Endothelial cell (in vitro differentiated cells): ENCODE measurements at regions not wholly inside any gene's neighbourhood (a gene's known extent, or its start where the extent isn't known, plus 50 kb on each side); places are given as distances from the start of the nearest gene placed in this dataset.
A peak's percentile ranks its signal among the peaks of the same experiment; 100 is the strongest.

Experiments
- DNase-seq: peaks from one replicate; pipeline ENCODE4 v3.0.0; 2021; ENCODE audit warnings: low spot score
- H3K27ac Mint-ChIP-seq: one replicate; pipeline ENCODE4 v1.8.0; 2021; ENCODE audit warnings: mixed read lengths, inconsistent platforms; ENCODE audit not compliant: unreplicated experiment
- H3K27me3 Mint-ChIP-seq: one replicate; pipeline ENCODE4 v1.8.0; 2021; ENCODE audit warnings: mild to moderate bottlenecking, moderate library complexity, mixed read lengths, inconsistent platforms; ENCODE audit not compliant: unreplicated experiment
- H3K36me3 Mint-ChIP-seq: one replicate; pipeline ENCODE4 v1.8.0; 2021; ENCODE audit warnings: mild to moderate bottlenecking, low read depth, mixed read lengths, inconsistent platforms; ENCODE audit not compliant: unreplicated experiment
- H3K4me1 Mint-ChIP-seq: one replicate; pipeline ENCODE4 v1.8.0; 2021; ENCODE audit warnings: mild to moderate bottlenecking, mixed read lengths, inconsistent platforms; ENCODE audit not compliant: unreplicated experiment
- H3K4me3 Mint-ChIP-seq: one replicate; pipeline ENCODE4 v1.8.0; 2021; ENCODE audit warnings: mild to moderate bottlenecking, mixed read lengths, inconsistent platforms; ENCODE audit not compliant: unreplicated experiment
- H3K9me3 Mint-ChIP-seq: one replicate; pipeline ENCODE4 v1.8.0; 2021; ENCODE audit warnings: mixed read lengths, inconsistent platforms; ENCODE audit not compliant: unreplicated experiment
- TF ChIP-seq, protein P1 (sequence below): fragments of 200-600 bp; sonication (generic); IDR thresholded peaks from one replicate; pipeline ENCODE4 v1.5.0; 2021; ENCODE audit warnings: antibody characterized with exemption; ENCODE audit not compliant: unreplicated experiment

DNA sequence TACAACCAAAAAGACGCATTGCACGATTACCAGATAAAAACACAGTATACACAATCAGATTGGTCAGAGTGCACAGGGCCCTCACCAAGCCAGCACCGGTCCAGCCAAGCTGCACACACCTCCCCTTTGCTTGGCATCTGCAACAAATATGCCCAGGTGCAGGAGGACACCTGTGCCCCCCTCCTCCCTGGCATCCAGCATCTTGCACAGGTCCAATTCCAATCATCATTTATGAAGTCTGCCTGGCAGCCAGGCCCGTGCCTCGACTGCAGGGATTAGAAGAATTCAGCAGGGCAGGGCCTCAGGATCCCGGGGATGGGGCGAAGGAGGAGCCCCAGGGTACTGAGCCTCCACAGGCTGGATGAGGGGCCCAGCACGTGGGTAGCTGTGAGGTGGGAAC lies 302.1 kb downstream of the CTTN start:
- H3K27ac Mint-ChIP-seq = peak overlapping the region; percentile 93

DNA sequence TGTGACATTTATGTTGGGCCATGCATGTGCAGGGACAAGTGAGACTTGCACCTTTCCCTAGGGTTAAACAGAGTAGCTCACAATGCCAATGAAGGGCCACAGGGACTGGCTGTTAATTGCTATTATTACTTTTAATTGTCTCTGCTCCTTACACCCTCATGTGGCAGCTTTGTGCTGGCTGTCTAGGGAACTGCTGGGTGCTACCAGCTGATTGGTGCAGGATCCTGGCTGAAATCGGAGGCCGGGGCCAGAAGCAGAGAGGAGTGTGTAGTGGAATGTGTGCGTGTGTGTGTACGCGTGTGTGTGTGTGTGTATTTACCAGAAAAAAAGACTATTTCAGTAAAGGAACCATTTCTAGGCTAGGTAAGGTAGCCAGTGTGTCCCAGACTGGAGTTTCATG lies 302.5 kb downstream of the CTTN start:
- TF ChIP-seq, protein P1, sequence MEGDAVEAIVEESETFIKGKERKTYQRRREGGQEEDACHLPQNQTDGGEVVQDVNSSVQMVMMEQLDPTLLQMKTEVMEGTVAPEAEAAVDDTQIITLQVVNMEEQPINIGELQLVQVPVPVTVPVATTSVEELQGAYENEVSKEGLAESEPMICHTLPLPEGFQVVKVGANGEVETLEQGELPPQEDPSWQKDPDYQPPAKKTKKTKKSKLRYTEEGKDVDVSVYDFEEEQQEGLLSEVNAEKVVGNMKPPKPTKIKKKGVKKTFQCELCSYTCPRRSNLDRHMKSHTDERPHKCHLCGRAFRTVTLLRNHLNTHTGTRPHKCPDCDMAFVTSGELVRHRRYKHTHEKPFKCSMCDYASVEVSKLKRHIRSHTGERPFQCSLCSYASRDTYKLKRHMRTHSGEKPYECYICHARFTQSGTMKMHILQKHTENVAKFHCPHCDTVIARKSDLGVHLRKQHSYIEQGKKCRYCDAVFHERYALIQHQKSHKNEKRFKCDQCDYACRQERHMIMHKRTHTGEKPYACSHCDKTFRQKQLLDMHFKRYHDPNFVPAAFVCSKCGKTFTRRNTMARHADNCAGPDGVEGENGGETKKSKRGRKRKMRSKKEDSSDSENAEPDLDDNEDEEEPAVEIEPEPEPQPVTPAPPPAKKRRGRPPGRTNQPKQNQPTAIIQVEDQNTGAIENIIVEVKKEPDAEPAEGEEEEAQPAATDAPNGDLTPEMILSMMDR = no peak
- H3K9me3 Mint-ChIP-seq = no peaks in the 10 kb centered on the region
- peaks cover 15% of the 10 kb centered on the region for H3K27me3 Mint-ChIP-seq
- H3K4me1 Mint-ChIP-seq = peaks cover 21% of the 10 kb centered on the region
- peaks cover 3% of the 10 kb centered on the region for H3K36me3 Mint-ChIP-seq
- no peak overlapping the region for H3K27ac Mint-ChIP-seq
- DNase-seq = no peak
- H3K4me3 Mint-ChIP-seq = no peak overlapping the region

More for the DNA sequence above, 302.1 kb downstream of the CTTN start:
- no peak for DNase-seq
- H3K27me3 Mint-ChIP-seq = peaks cover 15% of the 10 kb centered on the region
- TF ChIP-seq, protein P1 = no peak
- peaks cover 21% of the 10 kb centered on the region for H3K4me1 Mint-ChIP-seq
- H3K36me3 Mint-ChIP-seq = peaks cover 3% of the 10 kb centered on the region
- H3K9me3 Mint-ChIP-seq = no peaks in the 10 kb centered on the region
- no peak overlapping the region for H3K4me3 Mint-ChIP-seq

DNA sequence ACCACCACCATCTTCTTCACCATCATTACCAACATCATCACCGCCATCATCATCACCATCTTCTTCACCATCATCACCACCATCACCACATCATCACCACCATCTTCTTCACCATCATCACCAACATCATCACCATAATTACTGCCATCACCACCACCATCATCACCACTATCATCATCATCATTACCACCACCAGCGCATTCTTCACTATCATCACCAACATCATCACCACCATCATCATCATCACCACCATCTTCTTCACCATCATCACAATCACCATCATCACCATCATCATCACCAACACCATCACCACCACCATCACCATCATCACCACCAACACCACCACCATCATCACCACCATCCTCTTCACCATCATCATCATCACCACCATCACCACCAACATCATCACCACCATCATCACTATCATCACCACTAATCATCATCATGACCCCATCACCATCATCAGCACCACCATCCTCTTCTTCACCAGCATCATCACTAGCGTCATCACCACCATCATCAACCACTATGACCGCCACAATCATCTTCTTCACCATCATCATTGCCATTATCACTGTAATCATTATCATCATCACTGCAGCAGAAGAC lies 303.8 kb downstream of the CTTN start:
- H3K4me1 Mint-ChIP-seq = peaks cover 21% of the 10 kb centered on the region
- TF ChIP-seq, protein P1 = no peak
- DNase-seq = no peak
- peaks cover 14% of the 10 kb centered on the region for H3K27me3 Mint-ChIP-seq
- H3K36me3 Mint-ChIP-seq = no peaks in the 10 kb centered on the region
- no peak overlapping the region for H3K4me3 Mint-ChIP-seq
- H3K27ac Mint-ChIP-seq = no peak overlapping the region
- H3K9me3 Mint-ChIP-seq = no peaks in the 10 kb centered on the region

DNA sequence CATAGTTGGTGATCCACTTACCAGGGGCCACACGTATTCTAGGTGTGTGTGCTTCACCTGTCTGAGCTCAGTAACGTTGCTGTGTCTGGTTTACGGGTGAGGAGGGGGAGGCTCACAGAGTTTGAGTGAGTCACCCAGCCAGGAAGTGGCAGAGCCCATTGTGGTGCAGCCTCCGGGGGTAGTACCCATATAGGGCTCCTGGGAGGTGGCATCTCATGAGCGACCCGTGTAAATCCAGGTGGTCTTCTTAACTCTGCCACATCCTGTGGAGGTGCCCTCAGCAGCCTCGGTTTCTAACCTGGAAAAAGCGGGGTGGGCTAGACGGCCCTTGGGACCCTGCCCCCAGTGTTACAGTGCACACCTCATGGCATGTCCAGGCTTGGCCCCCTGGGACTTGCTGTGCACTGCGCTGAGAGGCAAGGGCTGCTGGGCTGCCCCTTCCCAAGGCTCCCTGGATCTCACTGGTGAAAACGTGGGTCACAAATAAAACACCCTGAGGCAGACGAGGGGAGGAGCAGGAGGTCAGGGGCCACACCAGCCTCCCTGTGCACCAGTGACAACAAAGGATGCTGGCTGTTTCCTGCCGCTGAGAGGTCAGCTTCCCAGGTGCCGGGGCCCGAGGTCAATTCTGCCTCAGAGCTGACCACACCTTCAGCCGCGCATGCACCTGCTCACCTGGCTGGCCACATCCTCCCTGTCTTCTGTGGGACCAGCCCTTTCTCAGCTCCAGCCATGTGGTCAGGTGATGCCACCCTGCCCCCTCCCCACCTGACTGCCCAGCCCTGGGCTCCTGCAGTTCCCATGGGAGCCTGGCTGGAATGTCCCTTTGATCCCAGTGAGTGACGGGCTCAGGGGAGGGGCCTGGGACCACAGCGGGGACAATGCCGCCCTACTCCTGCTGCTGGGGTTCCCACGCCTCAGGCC lies 305.1 kb downstream of the CTTN start:
- TF ChIP-seq, protein P1 = no peak
- no peak for DNase-seq
- H3K36me3 Mint-ChIP-seq = no peaks in the 10 kb centered on the region
- no peak overlapping the region for H3K27ac Mint-ChIP-seq
- peaks cover 20% of the 10 kb centered on the region for H3K4me1 Mint-ChIP-seq
- H3K27me3 Mint-ChIP-seq = peaks cover 10% of the 10 kb centered on the region
- H3K9me3 Mint-ChIP-seq = no peaks in the 10 kb centered on the region
- no peak overlapping the region for H3K4me3 Mint-ChIP-seq

DNA sequence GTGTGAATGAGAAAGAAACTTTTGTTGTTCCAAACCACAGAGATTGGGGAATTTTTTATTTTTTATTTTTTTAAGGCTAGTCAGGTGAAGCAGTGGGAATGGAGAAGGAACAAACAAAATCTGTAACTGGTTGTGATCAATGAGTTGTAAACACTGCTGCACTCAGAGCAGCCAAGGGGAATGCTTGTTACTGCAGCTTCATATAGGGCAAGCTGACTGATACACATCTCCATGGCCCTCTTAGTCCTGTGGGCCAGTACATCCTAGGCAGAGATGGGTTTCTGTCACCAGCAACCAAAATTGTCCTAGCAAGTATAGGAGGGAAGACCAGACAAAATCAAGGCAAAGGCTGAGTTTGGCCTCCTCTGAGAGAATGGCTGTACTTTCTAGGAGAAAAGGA lies 306.8 kb downstream of the CTTN start:
- TF ChIP-seq, protein P1 = no peak
- Mint-ChIP-seq H3K36me3 (no peaks in the 10 kb centered on the region), H3K27me3 (peaks cover 9% of the 10 kb centered on the region), H3K9me3 (no peaks in the 10 kb centered on the region), H3K27ac (peak overlapping the region; percentile 61), H3K4me3 (no peak overlapping the region), H3K4me1 (peaks cover 3% of the 10 kb centered on the region)
- no peak for DNase-seq
